H9 (cell line): ENCODE measurements at regions not wholly inside any gene's neighbourhood (a gene's known extent, or its start where the extent isn't known, plus 50 kb on each side); places are given as distances from the start of the nearest gene placed in this dataset.
A peak's percentile ranks its signal among the peaks of the same experiment; 100 is the strongest.

Experiments used
- DNase-seq: peaks from one replicate; pipeline ENCODE4 v3.0.0-alpha.2; 2017
- H2AFZ ChIP-seq: one replicate; pipeline ENCODE4 v1.6.1; 2013; ENCODE audit warnings: mild to moderate bottlenecking, low read length, control low read depth, moderate library complexity
- H2AK5ac ChIP-seq: 2 replicates; pipeline ENCODE4 v1.6.1; 2013; ENCODE audit warnings: low read length, control low read depth, mixed read lengths; ENCODE audit not compliant: insufficient read length
- H2BK120ac ChIP-seq: one replicate; pipeline ENCODE4 v1.6.1; 2013; ENCODE audit warnings: low read depth, mild to moderate bottlenecking, low read length, control low read depth, inconsistent platforms; ENCODE audit not compliant: poor library complexity, severe bottlenecking
- H2BK12ac ChIP-seq: 2 replicates; pipeline ENCODE4 v1.6.1; 2013; ENCODE audit warnings: low read length, control low read depth, mixed read lengths, low read depth; ENCODE audit not compliant: insufficient read length
- H2BK15ac ChIP-seq: 2 replicates; pipeline ENCODE4 v1.6.1; 2013; ENCODE audit warnings: low read depth, low read length, control low read depth
- H2BK20ac ChIP-seq: one replicate; pipeline ENCODE4 v1.6.1; 2013; ENCODE audit warnings: low read depth, mild to moderate bottlenecking, low read length, control low read depth, inconsistent platforms; ENCODE audit not compliant: poor library complexity, severe bottlenecking
- H2BK5ac ChIP-seq: 2 replicates; pipeline ENCODE4 v1.6.1; 2013; ENCODE audit warnings: low read length, control low read depth, mixed read lengths; ENCODE audit not compliant: insufficient read length
- H3K14ac ChIP-seq: 2 replicates; pipeline ENCODE4 v1.6.1; 2013; ENCODE audit warnings: low read length, control low read depth; ENCODE audit not compliant: insufficient read depth
- H3K18ac ChIP-seq: 2 replicates; pipeline ENCODE4 v1.6.1; 2013; ENCODE audit warnings: low read depth, mild to moderate bottlenecking, mixed read lengths, low read length, control low read depth; ENCODE audit not compliant: insufficient read length
- H3K23ac ChIP-seq: 2 replicates; pipeline ENCODE4 v1.6.1; 2013; ENCODE audit warnings: low read length, control low read depth, mixed read lengths, low read depth; ENCODE audit not compliant: insufficient read length
- H3K23me2 ChIP-seq: 2 replicates; pipeline ENCODE4 v1.6.1; 2013; ENCODE audit warnings: low read depth, mild to moderate bottlenecking, mixed read lengths, low read length, control low read depth; ENCODE audit not compliant: insufficient read length, poor library complexity, severe bottlenecking
- H3K27ac ChIP-seq: 2 replicates; pipeline ENCODE4 v1.5.1; 2013; ENCODE audit warnings: low read length, control low read depth, mixed read lengths, low read depth; ENCODE audit not compliant: insufficient read length
- H3K27me3 ChIP-seq: 2 replicates; pipeline ENCODE4 v1.6.1; 2013; ENCODE audit warnings: low read length, control low read depth, inconsistent platforms; ENCODE audit not compliant: insufficient read depth
- H3K4ac ChIP-seq: 2 replicates; pipeline ENCODE4 v1.6.1; 2013; ENCODE audit warnings: low read depth, mild to moderate bottlenecking, control low read depth, inconsistent platforms, low read length, moderate library complexity
- H3K4me1 ChIP-seq: 2 replicates; pipeline ENCODE4 v1.6.1; 2013; ENCODE audit warnings: low read length, control low read depth, inconsistent platforms; ENCODE audit not compliant: insufficient read depth
- H3K4me2 ChIP-seq: 2 replicates; pipeline ENCODE4 v1.6.1; 2013; ENCODE audit warnings: low read length, control low read depth, mixed read lengths; ENCODE audit not compliant: insufficient read length, insufficient read depth
- H3K56ac ChIP-seq: 2 replicates; pipeline ENCODE4 v1.6.1; 2013; ENCODE audit warnings: low read depth, mild to moderate bottlenecking, mixed read lengths, low read length, control low read depth; ENCODE audit not compliant: insufficient read length
- H3K79me1 ChIP-seq: 2 replicates; pipeline ENCODE4 v1.6.1; 2013; ENCODE audit warnings: low read depth, mild to moderate bottlenecking, moderate library complexity, low read length, control low read depth, inconsistent platforms; ENCODE audit not compliant: insufficient read depth, poor library complexity, severe bottlenecking
- H3K79me2 ChIP-seq: 2 replicates; pipeline ENCODE4 v1.6.1; 2013; ENCODE audit warnings: low read length, control low read depth, inconsistent platforms; ENCODE audit not compliant: insufficient read depth
- H3K9ac ChIP-seq: 2 replicates; pipeline ENCODE4 v1.6.1; 2013; ENCODE audit warnings: low read length, control low read depth, mixed read lengths; ENCODE audit not compliant: insufficient read length; ENCODE audit errors: extremely low read depth
- H3K9me3 ChIP-seq: one replicate; pipeline ENCODE4 v1.6.1; 2013; ENCODE audit warnings: low read depth, low read length, inconsistent platforms; ENCODE audit not compliant: control insufficient read depth
- H3T11ph ChIP-seq: one replicate; pipeline ENCODE4 v1.6.1; 2013; ENCODE audit warnings: mild to moderate bottlenecking, low read length, control low read depth, inconsistent platforms
- H4K20me1 ChIP-seq: one replicate; pipeline ENCODE4 v1.6.1; 2013; ENCODE audit not compliant: control insufficient read depth, insufficient read length, insufficient read depth
- H4K5ac ChIP-seq: 2 replicates; pipeline ENCODE4 v1.6.1; 2013; ENCODE audit warnings: low read depth, mild to moderate bottlenecking, mixed read lengths, low read length, control low read depth; ENCODE audit not compliant: insufficient read length
- H4K8ac ChIP-seq: replicated peaks from 2 replicates; pipeline ENCODE4 v1.6.1; 2013; ENCODE audit warnings: low read length, control low read depth, mixed read lengths, low read depth; ENCODE audit not compliant: insufficient read length
- H4K91ac ChIP-seq: 2 replicates; pipeline ENCODE4 v1.6.1; 2013; ENCODE audit warnings: low read depth, mild to moderate bottlenecking, moderate library complexity, mixed read lengths, low read length, control low read depth; ENCODE audit not compliant: insufficient read length
- H3K27ac Mint-ChIP-seq, 3 experiments: 2 replicates in 2 of 3; 3 replicates in 1 of 3; pipeline ENCODE4 v1.8.0; 2020 to 2021; ENCODE audit warnings: mixed read lengths in 3 of 3, mild to moderate bottlenecking in 1 of 3, moderate library complexity in 1 of 3
- H3K27me3 Mint-ChIP-seq: 2 replicates; pipeline ENCODE4 v1.8.0; 2021; ENCODE audit warnings: low read depth, mild to moderate bottlenecking, moderate library complexity, mixed read lengths
- H3K36me3 Mint-ChIP-seq, 3 experiments: 2 replicates in 2 of 3; 3 replicates in 1 of 3; pipeline ENCODE4 v1.8.0; 2020 to 2021; ENCODE audit warnings: low read depth in 3 of 3, mixed read lengths in 3 of 3; ENCODE audit not compliant: insufficient read depth in 1 of 3
- H3K4me1 Mint-ChIP-seq, 2 experiments: 2 replicates each; pipeline ENCODE4 v1.8.0; 2020; ENCODE audit warnings: mixed read lengths in 2 of 2
- H3K4me3 Mint-ChIP-seq, 2 experiments: 2 replicates in 1 of 2; 3 replicates in 1 of 2; pipeline ENCODE4 v1.8.0; 2020 to 2021; ENCODE audit warnings: mild to moderate bottlenecking in 2 of 2, mixed read lengths in 2 of 2, moderate library complexity in 1 of 2
- H3K9me3 Mint-ChIP-seq, 2 experiments: 2 replicates in 1 of 2; 3 replicates in 1 of 2; pipeline ENCODE4 v1.8.0; 2020; ENCODE audit warnings: mild to moderate bottlenecking in 2 of 2, mixed read lengths in 2 of 2, moderate library complexity in 1 of 2
- WGBS: extraction: QIAGEN DNeasy Blood & Tissue Kit; methylation state at CpG from one replicate; pipeline ENCODE4 v1.1.7; 2013; ENCODE audit warnings: missing lambda C conversion rate, low lambda C conversion rate, mixed read lengths; ENCODE audit not compliant: insufficient read length; ENCODE audit errors: extremely low coverage; 5-methylcytosine and 5-hydroxymethylcytosine counted together
- TF ChIP-seq, protein P1 (sequence below): fragments of 200-600 bp; sonication (generic); conservative IDR thresholded peaks from 3 replicates; pipeline ENCODE4 v1.8.0; 2021; ENCODE audit warnings: antibody characterized with exemption, mild to moderate bottlenecking

DNA sequence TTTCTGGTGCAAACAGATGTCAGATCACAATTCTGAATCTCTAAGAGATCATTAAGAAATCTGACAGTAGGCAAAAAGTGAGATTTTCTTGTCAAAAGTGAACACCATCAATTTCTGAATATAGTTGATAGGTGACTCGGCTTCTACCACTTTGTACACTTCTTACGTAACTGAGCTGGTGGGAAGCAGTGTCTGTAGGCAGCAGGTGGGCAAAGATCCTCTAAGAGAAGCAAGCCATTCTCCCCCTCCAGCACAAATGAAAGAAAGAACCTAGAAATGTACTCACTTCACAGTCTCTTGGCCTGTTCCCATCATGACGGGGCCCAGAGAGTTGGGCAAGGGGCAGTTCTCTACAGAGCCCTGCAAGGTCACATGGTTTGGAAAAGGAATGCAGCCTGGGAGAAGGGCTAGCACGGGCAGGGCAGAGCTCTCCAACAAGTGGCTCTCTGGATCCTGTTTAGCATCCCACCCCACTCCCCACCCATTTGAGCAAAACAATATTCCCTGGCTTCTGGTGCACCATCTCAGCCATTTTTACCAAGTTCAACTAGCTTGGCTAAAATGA, 412.6 kb downstream of the LTN1 start:
- no peak overlapping the region for H3K23ac ChIP-seq
- peak overlapping the region; percentile 75 for H3K27ac ChIP-seq
- Mint-ChIP-seq H3K4me1 (peaks cover 16 to 20% of the 10 kb centered on the region in 2 experiments), H3K4me3 (no peak overlapping the region), H3K27me3 (no peaks in the 10 kb centered on the region), H3K27ac (peak overlapping the region; percentile 15 to 92 (median 33); a peak in 6 of 7 replicates), H3K36me3 (peaks cover 14 to 20% (median 15%) of the 10 kb centered on the region in 3 experiments), H3K9me3 (peaks cover 17 to 21% of the 10 kb centered on the region in 2 experiments; a peak in 4 of 5 replicates)
- no peak overlapping the region for H2BK20ac ChIP-seq
- no peaks in the 10 kb centered on the region for H3K9me3 ChIP-seq
- no peaks in the 10 kb centered on the region; the same call in 1 of the 2 replicates for H3K27me3 ChIP-seq
- no peak overlapping the region for H2BK12ac ChIP-seq
- H3K79me2 ChIP-seq = no peaks in the 10 kb centered on the region
- no peak overlapping the region for H3K56ac ChIP-seq
- H2BK5ac ChIP-seq = no peak overlapping the region
- no peak overlapping the region for H3T11ph ChIP-seq
- no peak overlapping the region for H2AK5ac ChIP-seq
- peak; percentile 55 for DNase-seq
- H3K4me2 ChIP-seq = no peak overlapping the region
- no peaks in the 10 kb centered on the region for H4K20me1 ChIP-seq
- no peak overlapping the region for H4K91ac ChIP-seq
- no peak overlapping the region for H4K5ac ChIP-seq
- no peak overlapping the region for H4K8ac ChIP-seq
- no peak overlapping the region for H2BK15ac ChIP-seq
- peaks cover 4% of the 10 kb centered on the region; the same call in 1 of the 2 replicates for H3K4me1 ChIP-seq
- no peak overlapping the region for H3K14ac ChIP-seq
- no peak overlapping the region for H3K4ac ChIP-seq
- no CpG with 5 or more reads among the region's 4 CpGs for WGBS
- TF ChIP-seq, protein P1, sequence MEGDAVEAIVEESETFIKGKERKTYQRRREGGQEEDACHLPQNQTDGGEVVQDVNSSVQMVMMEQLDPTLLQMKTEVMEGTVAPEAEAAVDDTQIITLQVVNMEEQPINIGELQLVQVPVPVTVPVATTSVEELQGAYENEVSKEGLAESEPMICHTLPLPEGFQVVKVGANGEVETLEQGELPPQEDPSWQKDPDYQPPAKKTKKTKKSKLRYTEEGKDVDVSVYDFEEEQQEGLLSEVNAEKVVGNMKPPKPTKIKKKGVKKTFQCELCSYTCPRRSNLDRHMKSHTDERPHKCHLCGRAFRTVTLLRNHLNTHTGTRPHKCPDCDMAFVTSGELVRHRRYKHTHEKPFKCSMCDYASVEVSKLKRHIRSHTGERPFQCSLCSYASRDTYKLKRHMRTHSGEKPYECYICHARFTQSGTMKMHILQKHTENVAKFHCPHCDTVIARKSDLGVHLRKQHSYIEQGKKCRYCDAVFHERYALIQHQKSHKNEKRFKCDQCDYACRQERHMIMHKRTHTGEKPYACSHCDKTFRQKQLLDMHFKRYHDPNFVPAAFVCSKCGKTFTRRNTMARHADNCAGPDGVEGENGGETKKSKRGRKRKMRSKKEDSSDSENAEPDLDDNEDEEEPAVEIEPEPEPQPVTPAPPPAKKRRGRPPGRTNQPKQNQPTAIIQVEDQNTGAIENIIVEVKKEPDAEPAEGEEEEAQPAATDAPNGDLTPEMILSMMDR = no peak
- H3K18ac ChIP-seq = peak overlapping the region; percentile 21
- H2AFZ ChIP-seq = peak overlapping the region; percentile 65
- H3K79me1 ChIP-seq = no peaks in the 10 kb centered on the region
- no peak overlapping the region for H2BK120ac ChIP-seq
- H3K23me2 ChIP-seq = no peaks in the 10 kb centered on the region
- H3K9ac ChIP-seq = no peak overlapping the region
